GM18907 (cell line): ENCODE measurements at regions not wholly inside any gene's neighbourhood (a gene's known extent, or its start where the extent isn't known, plus 50 kb on each side); places are given as distances from the start of the nearest gene placed in this dataset.

Experiments used
- ATAC-seq: cut with Tn5 transposase; IDR thresholded peaks from one replicate; pipeline ENCODE4 v1.9.1; 2021; ENCODE audit warnings: mild to moderate bottlenecking, moderate library complexity; ENCODE audit not compliant: unreplicated experiment

DNA sequence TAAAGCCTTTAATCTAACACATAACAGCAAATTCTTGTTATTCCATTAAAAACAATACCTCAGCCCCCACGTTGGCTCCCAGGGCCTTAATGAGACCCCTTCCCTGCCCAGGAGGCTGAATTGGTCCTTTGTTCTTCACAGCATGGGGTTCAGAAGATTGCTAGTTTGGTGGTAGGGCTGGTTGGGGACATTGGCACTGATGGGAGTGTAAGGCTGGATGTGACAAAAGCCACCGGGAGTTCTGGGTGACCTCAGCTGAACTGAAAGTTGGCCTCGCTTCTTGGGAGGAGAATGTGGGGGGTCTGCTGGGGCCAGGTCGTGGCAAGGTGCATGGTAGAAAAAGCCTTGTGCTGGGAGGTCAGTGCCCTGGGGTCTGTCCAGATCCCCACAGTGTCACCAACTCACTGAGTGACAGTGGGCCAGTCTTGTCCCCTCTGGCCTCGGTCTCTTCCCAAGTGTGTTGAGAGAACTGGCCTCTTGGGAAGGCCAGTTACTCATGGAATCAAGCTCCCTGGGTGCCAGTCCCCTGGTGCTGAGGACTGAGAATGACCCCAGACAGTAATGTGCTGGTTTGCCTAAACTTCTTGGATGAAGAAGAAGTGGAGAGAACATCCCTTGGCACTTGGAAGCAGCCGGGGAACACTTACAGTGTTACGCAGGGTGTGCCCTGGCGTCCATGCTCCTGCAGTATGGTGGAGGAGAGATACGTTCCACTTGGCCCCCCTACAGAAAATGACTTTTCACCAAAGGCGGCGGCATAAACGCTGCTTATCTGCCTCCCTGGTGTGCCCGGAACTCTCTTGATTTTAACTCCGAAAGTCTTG is 283.7 kb upstream of the RTL1 start:
- ATAC-seq: no peak

GRCh38 chr14:101187816-101188570 is 284.5 kb upstream of the RTL1 start:
- no peak for ATAC-seq

DNA sequence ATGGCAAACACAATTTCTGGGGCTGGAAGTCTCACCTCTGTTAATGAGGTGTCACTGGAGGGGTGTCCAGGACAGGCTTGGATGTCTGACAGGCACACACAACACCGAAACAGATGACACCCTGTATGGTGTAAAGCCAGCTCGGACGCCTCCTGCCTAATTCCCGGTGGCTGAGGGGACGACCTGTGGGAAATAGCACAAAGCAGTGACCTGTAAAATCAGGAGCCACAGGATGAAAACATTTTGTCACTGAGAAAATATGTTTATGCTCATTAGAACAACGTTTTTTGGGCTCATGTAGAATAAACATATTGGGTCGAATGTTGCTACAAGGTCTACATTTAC is 285.0 kb upstream of the RTL1 start:
- ATAC-seq: no peak

- ATAC-seq: no peak
Observed at GRCh38 chr14:101189266-101189665, 285.7 kb upstream of the RTL1 start.

DNA sequence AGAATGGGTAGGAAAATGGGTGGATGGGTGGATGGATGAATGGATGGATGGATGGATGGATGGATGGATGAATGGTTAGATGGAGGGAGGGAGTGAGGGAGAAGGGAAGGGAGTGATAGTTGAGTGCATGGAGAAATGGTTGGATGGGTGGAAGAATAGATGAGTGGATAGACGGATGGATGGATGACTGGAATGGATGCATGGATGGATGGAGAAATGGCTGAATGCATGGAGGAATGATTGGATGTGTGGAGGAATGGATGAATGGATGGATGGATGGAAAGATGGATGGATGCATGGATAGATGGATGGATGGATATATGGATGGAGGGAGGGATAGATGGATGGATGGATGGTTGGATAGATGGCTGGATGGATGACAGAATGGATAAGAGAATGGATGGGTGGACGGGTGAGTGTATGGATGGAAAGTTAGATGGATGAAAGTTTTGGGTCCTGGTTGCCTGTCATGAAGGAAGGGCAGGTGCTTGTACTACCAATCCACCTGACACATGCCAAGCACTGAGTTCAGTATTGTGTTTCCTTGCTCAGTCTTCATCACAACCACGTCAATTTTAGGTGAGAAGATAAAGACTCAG is 286.5 kb upstream of the RTL1 start:
- no peak for ATAC-seq

- ATAC-seq: no peak
Observed at GRCh38 chr14:101191101-101191720, 287.7 kb upstream of the RTL1 start.

DNA sequence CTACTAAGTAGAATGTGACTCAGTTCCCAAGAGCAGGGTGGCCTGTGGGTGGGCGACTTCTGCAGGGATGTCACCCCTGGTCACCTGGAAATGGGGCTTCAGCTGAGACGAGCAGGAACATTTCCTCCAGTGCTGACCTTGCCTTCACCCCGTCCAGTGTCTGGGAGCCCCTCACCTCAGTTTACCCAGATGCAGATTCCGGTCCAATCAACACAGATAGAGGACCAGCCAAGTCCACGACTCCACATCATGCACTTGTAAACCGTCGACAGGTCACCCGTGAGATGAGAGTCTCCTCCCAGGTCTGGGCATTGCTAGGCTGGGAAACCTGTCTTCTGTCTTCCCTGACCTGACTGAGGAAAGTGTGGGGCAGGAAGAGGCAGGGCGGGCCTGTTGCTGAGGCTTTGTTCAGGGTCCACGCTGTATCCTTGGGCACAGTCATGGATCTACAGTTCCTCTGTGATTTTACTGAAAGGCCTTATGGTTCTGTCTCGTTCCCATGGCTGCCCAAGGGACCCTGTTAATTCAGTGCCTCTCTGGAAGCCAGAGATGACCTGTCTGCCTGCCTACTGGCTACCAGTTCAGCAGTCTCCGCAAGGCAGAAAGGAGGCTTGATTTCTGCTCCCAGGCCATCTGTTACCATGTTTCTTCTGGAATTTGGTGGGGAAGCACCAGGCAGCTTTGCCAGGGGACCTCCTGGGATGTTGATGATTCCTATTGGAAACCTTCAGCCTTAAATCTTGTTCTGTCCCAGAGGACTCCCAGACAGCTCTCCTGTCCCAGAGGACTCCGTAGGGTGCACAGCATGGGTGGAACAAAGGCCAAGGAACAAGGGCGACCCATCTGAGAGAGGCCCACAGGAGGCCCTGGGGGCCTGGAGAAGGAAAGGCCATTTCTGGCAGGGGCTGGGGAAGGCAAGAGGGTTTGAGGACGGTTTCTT is 288.5 kb upstream of the RTL1 start:
- no peak for ATAC-seq

- ATAC-seq: no peak
Observed at GRCh38 chr14:101192661-101193000, 289.1 kb upstream of the RTL1 start.

DNA sequence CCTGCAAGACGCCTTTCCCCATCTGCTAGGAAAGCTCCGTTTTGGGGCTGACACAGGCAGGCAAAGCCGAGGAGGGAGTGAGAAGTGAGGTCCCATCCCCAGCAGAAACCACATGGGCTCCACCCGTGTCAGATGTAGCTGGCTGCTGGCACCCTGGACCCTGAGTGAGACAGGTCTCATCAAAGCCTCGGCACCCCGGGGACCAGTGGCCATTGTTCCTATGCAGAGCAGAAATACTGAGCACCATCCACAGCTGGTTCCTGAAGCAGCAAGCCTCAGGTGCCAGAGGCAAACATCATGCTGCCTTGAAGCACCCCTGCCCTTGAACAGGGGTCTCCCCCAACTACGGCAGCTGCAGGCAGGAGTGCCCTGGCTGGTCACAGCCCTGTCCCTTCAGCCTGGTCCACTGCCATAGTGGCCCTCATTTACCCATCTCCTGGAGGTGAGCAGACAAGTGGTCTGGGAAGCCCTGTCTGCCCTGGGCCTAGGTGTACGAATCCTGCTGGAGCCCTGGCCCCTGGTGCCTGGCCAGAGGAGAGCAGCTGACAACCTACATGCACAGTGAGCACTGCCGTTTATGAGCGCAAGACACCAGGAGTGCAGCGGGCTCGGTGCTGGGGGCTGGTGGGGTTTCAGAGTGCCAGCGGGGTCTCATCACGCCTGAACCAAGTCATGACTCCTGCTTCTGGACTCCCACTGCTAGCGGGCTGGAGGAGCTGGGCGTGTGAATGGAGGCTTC is 289.8 kb upstream of the RTL1 start:
- ATAC-seq: no peak

DNA sequence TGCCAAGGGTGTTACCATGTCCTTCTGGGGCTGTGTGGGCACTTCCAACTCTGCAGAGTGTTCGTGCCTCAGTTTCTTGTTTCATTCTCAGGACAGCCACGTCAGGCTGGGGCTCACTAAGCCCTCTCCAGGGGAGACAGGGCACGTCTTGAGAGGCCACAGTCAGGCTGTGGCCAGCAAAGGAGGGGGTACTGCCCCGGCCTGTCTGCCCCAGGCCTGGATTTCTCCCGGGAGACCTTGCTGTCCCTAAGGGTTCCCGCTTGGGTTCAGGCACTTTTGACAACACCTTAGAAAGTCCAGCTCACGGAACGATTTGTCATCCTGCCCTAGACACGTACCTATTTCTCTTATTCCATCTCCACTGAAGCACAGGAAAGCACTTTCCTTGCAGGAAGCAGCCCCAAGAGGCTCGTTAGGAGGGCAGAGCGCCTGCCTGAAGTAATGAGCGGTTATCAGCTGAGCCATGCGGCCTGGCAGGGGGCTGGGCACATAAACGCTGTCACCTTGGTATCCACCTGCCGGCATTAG is 290.4 kb upstream of the RTL1 start:
- no peak for ATAC-seq

GRCh38 chr14:101194373-101195308 is 291.1 kb upstream of the RTL1 start:
- no peak for ATAC-seq

- ATAC-seq: no peak
Observed at GRCh38 chr14:101195309-101195901, 291.9 kb upstream of the RTL1 start.

DNA sequence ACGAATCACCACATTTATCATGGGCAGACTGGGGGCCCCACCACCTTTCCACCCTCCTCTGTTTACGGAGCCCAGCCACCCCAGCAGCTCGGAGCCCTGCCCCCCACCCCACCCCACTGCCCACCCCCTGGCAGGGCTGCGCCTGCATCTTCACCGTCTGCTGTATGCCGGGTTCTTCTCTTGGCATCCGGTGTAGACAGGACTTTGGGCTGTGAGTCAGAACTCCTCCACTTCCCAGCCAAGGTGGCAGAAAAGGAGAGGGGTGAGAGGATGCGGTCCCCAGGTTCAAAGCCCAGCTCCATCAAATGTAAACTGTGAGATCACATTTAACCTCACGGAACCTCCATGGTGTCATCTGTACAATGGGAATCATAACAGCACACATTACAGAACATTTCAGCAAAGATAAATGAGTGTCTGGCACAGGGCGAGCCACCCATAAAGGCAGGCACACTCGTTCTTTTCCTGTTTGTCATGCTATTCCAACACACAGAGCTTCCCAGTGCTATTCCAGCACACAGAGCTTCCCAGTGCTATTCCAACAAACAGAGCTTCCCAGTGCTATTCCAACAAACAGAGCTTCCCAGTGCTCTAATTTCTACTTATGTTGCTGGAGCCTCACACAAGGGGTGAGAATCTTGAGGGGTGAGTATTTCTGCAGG is 292.7 kb upstream of the RTL1 start:
- ATAC-seq: no peak

GRCh38 chr14:101196795-101197590 is 293.5 kb upstream of the RTL1 start:
- ATAC-seq: no peak

DNA sequence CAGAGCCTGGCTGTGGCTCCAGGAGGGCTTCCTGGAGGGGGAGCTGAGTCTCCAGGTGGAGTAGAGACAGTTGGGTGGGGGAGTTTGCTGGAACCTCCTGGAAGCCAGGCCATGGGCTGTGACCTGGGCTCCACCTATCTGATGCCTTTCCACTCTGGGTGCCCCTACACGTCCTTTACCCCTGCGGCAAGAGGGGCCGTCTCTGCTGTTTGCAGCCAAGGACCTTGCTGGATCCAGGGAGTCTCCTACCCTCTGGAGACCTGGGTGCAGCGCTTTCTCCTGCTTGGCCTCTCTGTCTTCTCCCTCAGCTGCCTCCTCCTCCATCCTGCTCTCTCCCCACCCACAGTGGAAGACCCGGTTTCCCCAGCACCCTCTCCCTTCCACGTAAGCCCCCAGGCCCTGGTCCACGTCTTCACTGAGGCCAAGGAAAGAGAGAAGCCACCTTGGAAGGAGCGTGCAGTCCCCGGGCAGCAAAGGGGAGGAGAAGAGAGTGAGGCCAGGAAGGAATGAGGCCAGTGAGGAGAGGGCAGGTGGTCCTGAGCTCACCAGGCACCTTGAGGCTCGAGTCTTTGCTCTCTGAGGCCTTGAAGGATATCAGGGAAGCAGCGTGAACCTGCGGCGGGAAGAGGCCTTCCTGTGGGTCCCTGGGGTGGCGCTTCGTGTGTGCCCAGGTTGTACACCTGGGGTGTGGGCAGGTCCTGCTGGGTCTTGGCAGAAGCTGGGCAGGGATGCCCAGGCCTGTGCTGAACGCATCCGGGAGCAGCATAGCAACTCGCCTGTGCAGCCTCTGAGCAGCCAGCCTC is 294.3 kb upstream of the RTL1 start:
- no peak for ATAC-seq

DNA sequence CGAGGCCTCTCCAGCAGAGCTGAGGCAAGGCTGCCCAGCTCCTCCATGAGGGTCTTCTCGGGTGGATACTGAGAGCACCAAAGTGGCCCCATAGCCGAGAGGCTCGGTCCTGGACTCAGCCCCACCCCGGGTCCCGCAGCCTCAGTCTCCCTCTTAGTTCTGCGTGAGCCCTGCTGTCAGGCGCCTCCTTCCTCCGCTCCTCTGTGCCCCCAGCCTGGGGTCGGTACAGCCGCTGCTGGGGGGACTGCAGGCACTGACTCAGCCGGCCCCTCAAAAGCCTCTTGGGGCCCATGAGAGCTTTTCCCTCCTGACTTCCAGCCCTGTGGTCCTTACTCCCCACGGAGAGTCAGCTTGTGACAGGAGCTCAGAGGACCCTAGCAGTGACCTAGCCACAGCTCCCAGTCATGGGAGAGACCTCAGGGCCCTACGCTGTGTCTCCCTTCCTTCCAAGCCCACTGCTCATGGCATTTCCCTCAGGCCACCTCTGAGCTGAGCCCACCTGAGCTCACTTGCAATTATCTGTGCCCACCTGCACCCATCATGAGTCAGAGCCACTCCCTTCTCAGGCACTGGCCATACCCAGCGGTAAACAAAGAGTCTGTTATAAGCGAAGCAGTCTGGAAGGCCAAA is 295.0 kb upstream of the RTL1 start:
- ATAC-seq: no peak
